Right cardiac atrium (tissue), 5 donors: ENCODE measurements at regions not wholly inside any gene's neighbourhood (a gene's known extent, or its start where the extent isn't known, plus 50 kb on each side); places are given as distances from the start of the nearest gene placed in this dataset.
"Not testable (repeated sequence)": the region's sequence is repeated elsewhere in the genome, so short reads cannot be mapped to it uniquely, and the experiment has no call there.

Source experiments
- ATAC-seq, 2 donors: fragments of 200-7000 bp; cut with Tn5 transposase; one replicate each; pipeline versions ENCODE4 v1.8.0 to v1.9.1; 2020; ENCODE audit warnings: moderate library complexity in 2 of 2, mild to moderate bottlenecking in 1 of 2
- DNase-seq, 3 donors: peaks; one replicate each; pipeline ENCODE4 v3.0.0-alpha.2; 2020
- H3K27ac ChIP-seq: one replicate; pipeline ENCODE4 v1.5.1; 2013; ENCODE audit warnings: mild to moderate bottlenecking, low read length, control low read depth, moderate library complexity
- H3K27me3 ChIP-seq: one replicate; pipeline ENCODE4 v1.6.1; 2013; ENCODE audit not compliant: control insufficient read depth, insufficient read depth
- H3K4me1 ChIP-seq: one replicate; pipeline ENCODE4 v1.6.1; 2013; ENCODE audit warnings: low read length; ENCODE audit not compliant: control insufficient read depth, insufficient read depth
- H3K4me3 ChIP-seq: one replicate; pipeline ENCODE4 v1.5.1; 2013; ENCODE audit warnings: low read length, control low read depth
- H3K9me3 ChIP-seq: one replicate; pipeline ENCODE4 v1.6.1; 2013; ENCODE audit warnings: low read length; ENCODE audit not compliant: control insufficient read depth
- WGBS: extraction: QIAGEN DNeasy Blood & Tissue Kit; methylation state at CpG from one replicate; pipeline ENCODE4 v1.1.7; 2013; 5-methylcytosine and 5-hydroxymethylcytosine counted together
- intact Hi-C, 4 donors: fragments of 100-400 bp; cut with DNase I; formaldehyde crosslinking; loops; one replicate each; pipeline versions ENCODE4 v1.11.0 to v1.14.0; 2022 to 2023
- donor health status: healthy with polysubstance abuse.
- donor health status: DM: no; HTN: yes; CAD: no.
- donor health status: DM: no; HTN: no; CAD: no.
- donor health status: DM: no; HTN: yes; CAD: no; lungs with severe emphysema.
- donor health status: DM: yes; HTN: yes; CAD: no.

DNA sequence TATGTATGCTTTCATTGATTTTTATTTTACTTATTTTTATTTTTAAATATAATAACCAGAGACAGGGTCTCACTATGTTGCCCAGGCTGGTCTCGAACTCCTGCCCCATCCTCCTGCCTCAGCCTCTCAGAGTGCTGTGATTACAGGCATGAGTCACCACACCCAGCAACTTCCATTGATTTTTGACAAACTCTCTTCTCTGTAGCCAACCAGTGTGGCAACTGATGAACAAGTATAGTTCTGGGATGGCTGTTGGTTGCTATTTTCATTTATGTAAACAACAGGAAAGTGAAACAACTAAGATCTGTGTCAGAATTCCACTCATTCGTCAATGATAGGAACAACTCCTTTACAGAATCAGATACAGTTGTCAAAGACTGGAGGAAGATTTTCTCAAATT lies 356.7 kb upstream of the JARID2 start:
- no peak overlapping the region for H3K4me3 ChIP-seq
- 55% methylated on average over 2 of the region's 2 CpGs for WGBS
- H3K9me3 ChIP-seq: no peaks in the 10 kb centered on the region
- peaks cover 6% of the 10 kb centered on the region for H3K4me1 ChIP-seq
- no peaks in the 10 kb centered on the region for H3K27me3 ChIP-seq
- H3K27ac ChIP-seq: no peak overlapping the region
- DNase-seq (no peak), ATAC-seq (no peak)
- intact Hi-C loops: no loop called here

- H3K4me3 ChIP-seq: no peak overlapping the region
Observed at GRCh38 chr6:14889611-14890593, 356.0 kb upstream of the JARID2 start.

DNA sequence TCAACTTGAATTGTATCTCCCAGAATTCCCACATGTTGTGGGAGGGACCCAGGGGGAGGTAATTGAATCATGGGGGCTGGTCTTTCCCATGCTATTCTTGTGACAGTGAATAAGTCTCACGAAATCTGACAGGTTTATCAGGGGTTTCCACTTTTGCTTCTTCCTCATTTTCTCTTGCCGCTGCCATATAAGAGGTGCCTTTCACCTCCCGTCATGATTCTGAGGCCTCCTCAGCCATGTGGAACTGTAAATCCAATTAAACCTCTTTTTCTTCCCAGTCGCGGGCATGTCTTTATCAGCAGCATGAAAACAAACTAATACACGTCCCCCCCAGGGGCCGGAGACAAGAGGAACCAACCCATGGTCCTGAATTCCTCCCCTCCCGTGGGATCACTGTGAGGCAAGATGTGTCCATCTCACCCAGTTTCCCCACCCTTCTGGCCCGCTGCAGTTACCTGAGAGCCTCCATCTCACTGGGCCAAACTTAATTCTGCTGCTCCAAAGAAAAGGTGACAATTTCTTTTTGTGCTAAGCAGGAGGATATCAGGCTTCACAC lies 354.0 kb upstream of the JARID2 start:
- H3K4me1 ChIP-seq, intact Hi-C loops, DNase-seq, H3K27ac ChIP-seq, H3K27me3 ChIP-seq, H3K4me3 ChIP-seq, ATAC-seq, H3K9me3 ChIP-seq: not testable (repeated sequence)
- 69% methylated on average over 9 of the region's 9 CpGs for WGBS

More at GRCh38 chr6:14889611-14890593, 356.0 kb upstream of the JARID2 start:
- 86% methylated on average over 17 of the region's 17 CpGs for WGBS
- H3K27ac ChIP-seq: no peak overlapping the region
- H3K27me3 ChIP-seq: no peaks in the 10 kb centered on the region
- intact Hi-C loops: no loop called here
- ATAC-seq (no peak), DNase-seq (no peak)
- H3K4me1 ChIP-seq: peaks cover 5% of the 10 kb centered on the region
- no peaks in the 10 kb centered on the region for H3K9me3 ChIP-seq

DNA sequence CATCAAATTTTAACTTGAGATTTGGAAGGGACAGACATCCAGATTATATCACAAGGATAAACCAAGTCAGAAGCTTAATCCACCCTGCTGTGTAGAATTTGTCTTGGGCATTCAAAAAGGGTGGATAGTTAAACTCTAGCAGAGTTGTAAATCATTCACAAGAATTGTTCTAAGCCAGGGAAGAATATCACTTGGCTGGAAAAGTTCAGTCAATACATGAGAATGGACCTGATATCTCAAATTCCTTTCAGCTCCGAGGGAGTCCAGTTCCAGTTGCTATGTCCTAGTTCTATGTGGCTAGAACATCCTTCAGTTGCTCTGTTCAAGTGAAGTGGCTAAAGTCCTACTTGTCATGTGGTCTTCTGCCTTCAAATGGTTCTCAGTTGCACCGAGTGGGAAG lies 351.8 kb upstream of the JARID2 start:
- intact Hi-C loops: no loop called here
- Histone ChIP-seq H3K27me3 (no peaks in the 10 kb centered on the region), H3K4me3 (no peak overlapping the region), H3K9me3 (no peaks in the 10 kb centered on the region), H3K4me1 (no peaks in the 10 kb centered on the region), H3K27ac (no peak overlapping the region)
- ATAC-seq (no peak), DNase-seq (no peak)
- WGBS: 91% methylated on average over 2 of the region's 2 CpGs

DNA sequence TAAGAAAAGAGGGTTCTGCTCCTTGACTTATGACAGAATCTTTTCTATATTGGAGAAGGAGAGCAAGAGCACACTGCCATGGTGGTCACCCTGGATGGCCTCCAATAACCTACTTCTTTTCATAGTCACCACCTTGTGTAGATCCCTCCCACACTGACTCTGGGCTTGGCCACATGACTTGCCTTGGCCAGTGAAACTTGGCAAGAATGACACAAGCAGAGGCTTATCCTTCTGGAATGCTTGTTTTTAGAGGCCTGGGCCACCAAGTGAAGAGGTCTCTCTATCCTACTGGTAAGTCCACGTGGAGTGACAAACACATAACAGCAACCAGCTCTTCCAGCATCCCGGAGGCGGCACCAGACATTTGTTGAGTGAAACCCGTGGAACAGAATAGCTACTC lies 349.4 kb upstream of the JARID2 start:
- no peaks in the 10 kb centered on the region for H3K4me1 ChIP-seq
- intact Hi-C loops: no loop called here
- H3K4me3 ChIP-seq: no peak overlapping the region
- DNase-seq: no peak
- ATAC-seq: no peak
- no peaks in the 10 kb centered on the region for H3K27me3 ChIP-seq
- no peaks in the 10 kb centered on the region for H3K9me3 ChIP-seq
- no peak overlapping the region for H3K27ac ChIP-seq
- 57% methylated on average over 4 of the region's 4 CpGs for WGBS

GRCh38 chr6:14897831-14898230 lies 348.0 kb upstream of the JARID2 start:
- no peak for ATAC-seq
- no peak overlapping the region for H3K4me3 ChIP-seq
- intact Hi-C loops: no loop called here

GRCh38 chr6:14899441-14899840 lies 346.4 kb upstream of the JARID2 start:
- 52% methylated on average over 4 of the region's 4 CpGs for WGBS
- ATAC-seq, intact Hi-C loops, H3K27ac ChIP-seq, H3K27me3 ChIP-seq, H3K4me1 ChIP-seq, H3K9me3 ChIP-seq, DNase-seq, H3K4me3 ChIP-seq: not testable (repeated sequence)

More at GRCh38 chr6:14897831-14898230, 348.0 kb upstream of the JARID2 start:
- 80% methylated on average over 5 of the region's 5 CpGs for WGBS
- H3K27me3 ChIP-seq: no peaks in the 10 kb centered on the region
- no peaks in the 10 kb centered on the region for H3K9me3 ChIP-seq
- no peak overlapping the region for H3K27ac ChIP-seq
- no peaks in the 10 kb centered on the region for H3K4me1 ChIP-seq
- no peak for DNase-seq

GRCh38 chr6:14900919-14901318 lies 344.9 kb upstream of the JARID2 start:
- no peak overlapping the region for H3K4me3 ChIP-seq
- intact Hi-C loops: no loop called here
- H3K27me3 ChIP-seq: no peaks in the 10 kb centered on the region
- 96% methylated on average over 9 of the region's 9 CpGs for WGBS
- H3K9me3 ChIP-seq: no peaks in the 10 kb centered on the region
- DNase-seq: no peak
- H3K27ac ChIP-seq: no peak overlapping the region
- no peaks in the 10 kb centered on the region for H3K4me1 ChIP-seq
- no peak for ATAC-seq

DNA sequence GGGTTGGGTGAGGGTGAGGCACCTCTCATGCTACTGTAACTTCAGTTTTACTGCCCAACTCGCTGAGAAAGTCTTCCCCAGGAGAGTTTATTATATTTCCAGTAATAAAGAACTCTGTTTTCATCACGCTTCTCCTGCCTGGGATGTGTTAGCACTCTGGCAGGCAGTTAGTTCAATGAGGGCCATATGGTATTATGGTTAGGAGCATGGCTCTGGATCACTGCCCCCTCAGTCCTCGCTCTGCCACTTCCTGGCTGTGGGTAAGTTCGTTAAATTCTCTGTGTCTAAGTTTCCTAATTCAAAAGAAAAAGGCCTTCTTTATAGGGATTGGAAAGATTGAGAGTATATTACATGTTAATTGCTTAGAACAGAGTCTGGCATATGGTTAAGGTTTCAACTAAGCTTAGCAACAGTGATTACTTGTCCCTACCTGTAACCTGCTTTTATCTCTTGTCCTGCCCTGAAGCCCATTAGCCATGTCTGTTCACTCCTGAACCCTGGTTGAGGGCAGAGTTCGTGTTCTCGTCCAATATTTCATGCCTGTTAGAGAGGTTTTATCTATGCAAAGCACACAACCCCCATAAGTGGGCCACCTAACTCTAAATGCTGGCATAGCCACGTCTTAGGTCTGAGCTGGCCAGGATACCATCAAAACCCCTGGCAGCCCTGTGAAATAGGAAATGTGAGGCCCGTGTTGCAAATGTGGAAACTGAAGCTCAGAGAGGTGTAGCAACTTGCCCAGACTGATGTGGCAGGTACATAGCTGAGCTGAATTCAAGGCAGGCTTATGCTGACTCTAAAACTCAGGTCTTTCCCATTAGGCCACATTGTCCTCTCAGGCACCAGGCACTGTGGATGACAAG lies 342.5 kb upstream of the JARID2 start:
- Histone ChIP-seq H3K27ac (no peak overlapping the region), H3K4me1 (no peaks in the 10 kb centered on the region), H3K4me3 (no peak overlapping the region), H3K9me3 (no peaks in the 10 kb centered on the region), H3K27me3 (no peaks in the 10 kb centered on the region)
- no peak for ATAC-seq
- DNase-seq: no peak
- intact Hi-C loops: no loop called here
- WGBS: 79% methylated on average over 8 of the region's 8 CpGs

DNA sequence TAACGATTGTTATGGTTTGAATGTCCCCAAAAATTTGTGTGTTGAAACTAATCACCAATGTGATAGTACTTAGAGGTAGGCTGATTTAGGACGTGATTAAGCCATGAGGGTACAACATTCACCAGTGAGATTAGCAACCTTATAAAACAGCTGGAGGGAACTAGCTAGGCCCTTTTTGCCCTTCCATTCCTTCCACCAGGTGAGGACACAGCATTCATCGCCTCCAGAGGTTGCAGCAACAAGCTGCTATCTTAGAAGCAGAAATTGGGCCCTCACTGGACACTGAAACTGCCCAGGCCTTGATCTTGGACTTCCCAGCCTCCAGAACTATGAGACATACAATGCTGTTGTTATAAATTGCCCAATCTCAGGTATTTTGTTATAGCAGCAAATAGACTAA lies 340.7 kb upstream of the JARID2 start:
- H3K9me3 ChIP-seq: no peaks in the 10 kb centered on the region
- DNase-seq (no peak), ATAC-seq (no peak)
- H3K27me3 ChIP-seq: no peaks in the 10 kb centered on the region
- 63% methylated on average over 3 of the region's 3 CpGs for WGBS
- no peaks in the 10 kb centered on the region for H3K4me1 ChIP-seq
- H3K4me3 ChIP-seq: no peak overlapping the region
- intact Hi-C loops: no loop called here
- no peak overlapping the region for H3K27ac ChIP-seq

- ATAC-seq (no peak), DNase-seq (no peak)
- Histone ChIP-seq H3K4me3 (no peak overlapping the region), H3K27me3 (no peaks in the 10 kb centered on the region), H3K9me3 (no peaks in the 10 kb centered on the region), H3K27ac (no peak overlapping the region), H3K4me1 (no peaks in the 10 kb centered on the region)
- intact Hi-C loops: no loop called here
- WGBS: 96% methylated on average over 2 of the region's 2 CpGs
Observed at GRCh38 chr6:14906621-14907020, 339.2 kb upstream of the JARID2 start.
